ENCODE measurements at regions not wholly inside any gene's neighbourhood (a gene's known extent, or its start where the extent isn't known, plus 50 kb on each side); places are given as distances from the start of the nearest gene placed in this dataset.

DNA sequence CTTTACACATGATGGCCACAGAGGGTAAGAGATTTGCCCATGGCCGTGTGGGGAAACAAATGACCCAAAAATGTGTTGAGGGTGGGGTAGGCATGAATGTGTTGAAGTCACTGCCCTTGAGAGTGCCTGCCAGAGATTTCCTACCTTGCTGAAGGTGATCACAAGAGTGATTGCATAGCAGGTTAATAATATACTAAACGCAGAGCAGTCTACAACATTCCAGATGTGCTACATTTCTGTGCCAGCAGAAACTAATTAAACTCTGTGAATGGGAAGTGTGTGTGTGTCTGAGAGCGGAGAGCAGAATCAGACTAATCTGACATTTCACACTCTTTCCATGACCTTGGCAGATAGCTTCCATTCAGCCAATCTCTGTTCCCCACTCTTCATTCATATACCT lies 93.3 kb upstream of the CD53 start:
- DNase-seq (ENCODE audit: low spot score) = no peak
- in situ Hi-C loops (cut with MboI; ENCODE audit: low pct_unique_long_range_greater_than_20kb, low sequenced_read_pairs, unreplicated experiment) = loop anchor here (5.0 to 10.0 kb wide), 3 partner anchors 167 to 245 kb away; no protein-coding TSS in a partner anchor
- TF ChIP-seq, protein P1, sequence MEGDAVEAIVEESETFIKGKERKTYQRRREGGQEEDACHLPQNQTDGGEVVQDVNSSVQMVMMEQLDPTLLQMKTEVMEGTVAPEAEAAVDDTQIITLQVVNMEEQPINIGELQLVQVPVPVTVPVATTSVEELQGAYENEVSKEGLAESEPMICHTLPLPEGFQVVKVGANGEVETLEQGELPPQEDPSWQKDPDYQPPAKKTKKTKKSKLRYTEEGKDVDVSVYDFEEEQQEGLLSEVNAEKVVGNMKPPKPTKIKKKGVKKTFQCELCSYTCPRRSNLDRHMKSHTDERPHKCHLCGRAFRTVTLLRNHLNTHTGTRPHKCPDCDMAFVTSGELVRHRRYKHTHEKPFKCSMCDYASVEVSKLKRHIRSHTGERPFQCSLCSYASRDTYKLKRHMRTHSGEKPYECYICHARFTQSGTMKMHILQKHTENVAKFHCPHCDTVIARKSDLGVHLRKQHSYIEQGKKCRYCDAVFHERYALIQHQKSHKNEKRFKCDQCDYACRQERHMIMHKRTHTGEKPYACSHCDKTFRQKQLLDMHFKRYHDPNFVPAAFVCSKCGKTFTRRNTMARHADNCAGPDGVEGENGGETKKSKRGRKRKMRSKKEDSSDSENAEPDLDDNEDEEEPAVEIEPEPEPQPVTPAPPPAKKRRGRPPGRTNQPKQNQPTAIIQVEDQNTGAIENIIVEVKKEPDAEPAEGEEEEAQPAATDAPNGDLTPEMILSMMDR (IDR thresholded peaks at IDR 0.05; ENCODE audit: extremely low read depth, insufficient read depth, missing control alignments) = no peak

DNA sequence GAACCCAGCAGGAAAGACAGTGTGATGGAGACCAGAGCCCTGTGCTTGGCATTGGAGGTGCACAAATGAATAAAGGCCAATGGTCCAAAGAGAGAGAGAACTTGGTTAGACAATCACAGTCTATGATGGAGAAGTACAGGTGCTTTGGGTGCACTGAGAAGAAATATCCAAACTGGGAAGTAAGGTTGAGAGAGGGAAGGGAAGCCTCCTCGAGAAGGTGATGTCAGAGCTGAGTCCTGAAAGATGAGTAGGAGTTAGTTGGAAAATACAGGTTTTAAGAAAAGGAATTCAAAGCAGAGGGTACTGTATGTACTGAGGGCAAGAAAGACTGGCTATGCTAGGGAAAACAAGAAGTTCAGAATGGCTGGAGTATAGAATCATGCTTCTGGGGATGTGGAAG lies 94.1 kb upstream of the CD53 start:
- in situ Hi-C loops (cut with MboI; ENCODE audit: low pct_unique_long_range_greater_than_20kb, low sequenced_read_pairs, unreplicated experiment) = loop anchor here (5.0 kb wide), 1 partner anchor 167 kb away; no protein-coding TSS in a partner anchor
- no peak for DNase-seq (ENCODE audit: low spot score)
- TF ChIP-seq, protein P1 (IDR thresholded peaks at IDR 0.05; ENCODE audit: extremely low read depth, insufficient read depth, missing control alignments) = no peak

DNA sequence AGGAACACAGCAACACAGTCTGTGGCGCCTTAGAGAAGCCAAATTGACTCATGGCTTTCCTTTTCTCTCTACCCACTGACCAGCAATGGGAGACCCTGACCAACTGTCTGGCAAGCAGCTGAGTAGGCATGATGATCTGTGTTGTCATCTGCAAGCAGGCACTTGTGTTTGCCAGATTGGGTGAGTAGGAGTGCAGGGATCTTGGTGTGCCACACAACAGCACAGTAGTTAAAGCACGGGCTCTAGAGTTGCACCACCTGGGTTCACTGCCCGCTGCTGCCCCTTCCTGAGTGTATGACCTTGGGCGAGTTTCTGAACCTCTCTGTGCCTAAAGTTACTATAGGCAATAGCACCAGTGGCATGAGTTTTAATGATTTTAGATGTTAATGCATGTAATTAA lies 95.7 kb upstream of the CD53 start:
- TF ChIP-seq, protein P1 (IDR thresholded peaks at IDR 0.05; ENCODE audit: extremely low read depth, insufficient read depth, missing control alignments) = no peak
- in situ Hi-C loops (cut with MboI; ENCODE audit: low pct_unique_long_range_greater_than_20kb, low sequenced_read_pairs, unreplicated experiment) = loop anchor here (5.0 kb wide), 1 partner anchor 165 kb away; no protein-coding TSS in a partner anchor
- no peak for DNase-seq (ENCODE audit: low spot score)

DNA sequence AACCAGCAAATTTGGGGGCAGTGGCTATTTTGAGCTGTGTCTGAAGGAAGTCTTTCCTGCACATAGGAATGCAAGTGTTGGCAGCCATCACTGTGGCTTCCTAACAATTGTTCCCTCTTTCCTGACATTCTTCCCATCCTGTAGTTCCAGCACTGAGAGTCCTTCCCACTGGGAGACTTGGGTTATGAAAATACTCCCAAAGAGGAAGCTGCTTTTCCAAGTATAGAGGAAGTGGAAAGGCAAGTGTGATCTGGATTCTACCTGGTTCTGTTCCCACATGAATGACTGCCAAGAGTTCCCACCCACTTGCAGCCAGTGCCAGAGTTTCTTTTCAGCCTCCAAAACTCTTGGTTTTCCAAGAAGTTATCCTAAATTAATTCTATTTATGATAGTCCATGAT lies 98.5 kb upstream of the CD53 start:
- TF ChIP-seq, protein P1 (IDR thresholded peaks at IDR 0.05; ENCODE audit: extremely low read depth, insufficient read depth, missing control alignments) = no peak
- in situ Hi-C loops (cut with MboI; ENCODE audit: low pct_unique_long_range_greater_than_20kb, low sequenced_read_pairs, unreplicated experiment) = no loop called here
- no peak for DNase-seq (ENCODE audit: low spot score)

DNA sequence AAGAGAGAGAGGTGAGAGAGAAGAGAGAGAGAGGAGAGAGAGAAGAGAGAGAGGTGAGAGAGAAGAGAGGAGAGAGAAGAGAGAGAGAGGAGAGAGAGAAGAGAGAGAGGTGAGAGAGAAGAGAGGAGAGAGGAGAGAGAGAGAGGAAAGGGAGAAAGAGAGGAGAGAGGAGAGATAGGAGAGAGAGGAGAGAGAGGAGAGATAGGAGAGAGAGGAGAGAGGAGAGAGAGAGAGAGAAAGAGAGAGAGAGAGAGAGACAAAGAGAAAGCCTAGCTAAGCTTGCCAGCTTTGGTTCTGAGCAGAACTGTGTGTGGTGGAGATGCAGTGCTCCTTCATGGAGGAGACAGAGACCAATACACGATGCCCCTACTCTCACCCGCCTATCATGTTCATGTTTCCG lies 99.1 kb upstream of the KCNA3 start:
- in situ Hi-C loops (cut with MboI; ENCODE audit: low pct_unique_long_range_greater_than_20kb, low sequenced_read_pairs, unreplicated experiment) = no loop called here
- TF ChIP-seq, protein P1 (IDR thresholded peaks at IDR 0.05; ENCODE audit: extremely low read depth, insufficient read depth, missing control alignments) = no peak
- no peak for DNase-seq (ENCODE audit: low spot score)

DNA sequence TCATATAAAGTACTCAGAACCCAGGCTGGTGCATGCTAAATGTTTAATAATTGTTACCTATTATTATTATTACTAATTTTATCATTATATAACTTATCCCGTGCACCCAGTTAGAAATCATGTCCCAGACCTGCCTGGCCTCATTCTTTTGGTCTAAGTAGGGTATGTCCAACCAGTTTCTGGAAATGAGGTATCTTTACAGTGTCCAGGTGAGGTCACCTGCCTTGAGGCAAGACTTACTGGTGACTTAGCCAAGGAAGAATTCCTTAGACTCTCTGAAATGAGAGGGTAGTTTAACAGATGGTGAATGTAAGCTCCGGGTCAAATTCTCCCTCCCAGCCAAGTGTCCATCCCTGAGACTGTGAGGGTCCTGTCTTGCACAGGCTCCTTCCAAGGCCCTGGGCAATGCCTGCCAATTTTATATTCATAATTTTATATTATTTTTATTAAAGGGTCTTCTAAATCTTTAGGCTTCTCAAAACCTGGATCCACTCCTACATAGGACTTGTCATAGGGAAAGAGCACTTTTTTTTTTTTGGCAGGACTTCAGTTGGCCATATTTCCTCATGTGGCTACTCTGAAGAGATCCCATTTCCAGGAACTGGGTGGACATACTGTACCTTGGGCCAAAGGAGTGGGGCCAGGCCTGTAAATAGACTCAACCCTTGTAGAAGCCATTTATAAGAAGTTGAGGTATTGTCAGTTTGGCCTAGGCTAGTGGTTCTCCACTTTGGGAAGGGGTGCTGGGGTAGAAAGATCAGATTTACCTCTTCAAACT lies 96.7 kb upstream of the KCNA3 start:
- no peak for DNase-seq (ENCODE audit: low spot score)
- TF ChIP-seq, protein P1 (IDR thresholded peaks at IDR 0.05; ENCODE audit: extremely low read depth, insufficient read depth, missing control alignments) = no peak
- in situ Hi-C loops (cut with MboI; ENCODE audit: low pct_unique_long_range_greater_than_20kb, low sequenced_read_pairs, unreplicated experiment) = no loop called here
